ENCODE measurements at regions not wholly inside any gene's neighbourhood (a gene's known extent, or its start where the extent isn't known, plus 50 kb on each side); places are given as distances from the start of the nearest gene placed in this dataset.

GRCh38 chr21:38952890-38953289 is 147.2 kb downstream of the ETS2 start:
- DNase-seq, result no peak

- no peak for DNase-seq
Observed at GRCh38 chr21:38951095-38951730, 145.5 kb downstream of the ETS2 start.

GRCh38 chr21:38950435-38951094 is 144.8 kb downstream of the ETS2 start:
- DNase-seq, result no peak

- DNase-seq, result no peak
Observed at GRCh38 chr21:38949070-38949380, 143.3 kb downstream of the ETS2 start.

- no peak for DNase-seq
Observed at GRCh38 chr21:38948377-38949069, 142.8 kb downstream of the ETS2 start.

- no peak for DNase-seq
Observed at GRCh38 chr21:38945545-38946245, 140.0 kb downstream of the ETS2 start.

GRCh38 chr21:38944903-38945302 is 139.2 kb downstream of the ETS2 start:
- no peak for DNase-seq

- DNase-seq, result no peak
Observed at GRCh38 chr21:38944402-38944801, 138.7 kb downstream of the ETS2 start.

- DNase-seq, result no peak
Observed at GRCh38 chr21:38942748-38943211, 137.1 kb downstream of the ETS2 start.

GRCh38 chr21:38938769-38939168 is 133.0 kb downstream of the ETS2 start:
- DNase-seq, result no peak

- peak; percentile 11 for DNase-seq
Observed at GRCh38 chr21:38938343-38938742, 132.6 kb downstream of the ETS2 start.

- no peak for DNase-seq
Observed at GRCh38 chr21:38937844-38938243, 132.1 kb downstream of the ETS2 start.

- no peak for DNase-seq
Observed at GRCh38 chr21:38937286-38937790, 131.6 kb downstream of the ETS2 start.

- no peak for DNase-seq
Observed at GRCh38 chr21:38936240-38936639, 130.5 kb downstream of the ETS2 start.

- DNase-seq, result no peak
Observed at GRCh38 chr21:38933731-38934130, 128.0 kb downstream of the ETS2 start.

- no peak for DNase-seq
Observed at GRCh38 chr21:38931291-38931690, 125.6 kb downstream of the ETS2 start.

- no peak for DNase-seq
Observed at GRCh38 chr21:38930853-38931252, 125.1 kb downstream of the ETS2 start.

GRCh38 chr21:38930066-38930465 is 124.3 kb downstream of the ETS2 start:
- DNase-seq, result no peak

GRCh38 chr21:38929652-38930051 is 123.9 kb downstream of the ETS2 start:
- DNase-seq, result no peak

- no peak for DNase-seq
Observed at GRCh38 chr21:38929142-38929541, 123.4 kb downstream of the ETS2 start.

GRCh38 chr21:38927776-38928175 is 122.0 kb downstream of the ETS2 start:
- no peak for DNase-seq

GRCh38 chr21:38925923-38926322 is 120.2 kb downstream of the ETS2 start:
- no peak for DNase-seq

- no peak for DNase-seq
Observed at GRCh38 chr21:38925478-38925877, 119.7 kb downstream of the ETS2 start.

Data from CD4-positive, alpha-beta T cell treated with Interleukin-6 for 4 hours (primary cell).